Activated CD4-positive, alpha-beta T cell treated with anti-CD3 and anti-CD28 coated beads for 36 hours (primary cell): ENCODE measurements at regions not wholly inside any gene's neighbourhood (a gene's known extent, or its start where the extent isn't known, plus 50 kb on each side); places are given as distances from the start of the nearest gene placed in this dataset.
"Not testable (repeated sequence)": the region's sequence is repeated elsewhere in the genome, so short reads cannot be mapped to it uniquely, and the experiment has no call there.

Source experiments
- ATAC-seq: fragments of 200-7000 bp; cut with Tn5 transposase; one replicate; pipeline ENCODE4 v1.10.0; 2021; ENCODE audit warnings: mild to moderate bottlenecking, moderate library complexity
- CTCF ChIA-PET: fragments of 350-600 bp; sonication (Branson Sonifier 250); formaldehyde crosslinking; loops from one replicate; lab custom pipeline; 2021; ENCODE audit warnings: antibody characterized with exemption; lab: Charles Lee
- POLR2A ChIA-PET: fragments of 350-600 bp; sonication (Branson Sonifier 250); formaldehyde crosslinking; loops from one replicate; lab custom pipeline; 2021; ENCODE audit warnings: antibody characterized with exemption, inconsistent platforms; lab: Charles Lee
- DNase-seq: peaks from one replicate; pipeline ENCODE4 v3.0.0-alpha.2; 2020
- H3K27ac Mint-ChIP-seq: one replicate; pipeline ENCODE4 v1.8.0; 2021; ENCODE audit warnings: mixed read lengths
- H3K27me3 Mint-ChIP-seq: one replicate; pipeline ENCODE4 v1.8.0; 2021; ENCODE audit warnings: mixed read lengths
- H3K36me3 Mint-ChIP-seq: one replicate; pipeline ENCODE4 v1.8.0; 2021; ENCODE audit warnings: low read depth, mixed read lengths
- H3K4me1 Mint-ChIP-seq: one replicate; pipeline ENCODE4 v1.8.0; 2021; ENCODE audit warnings: mixed read lengths
- H3K4me3 Mint-ChIP-seq: one replicate; pipeline ENCODE4 v1.8.0; 2021; ENCODE audit warnings: mild to moderate bottlenecking, moderate library complexity, mixed read lengths
- H3K9me3 Mint-ChIP-seq: one replicate; pipeline ENCODE4 v1.8.0; 2021; ENCODE audit warnings: low read depth, mixed read lengths
- intact Hi-C, 2 experiments: fragments of 100-400 bp; cut with DNase I in 1 of 2; cut with micrococcal nuclease in 1 of 2; formaldehyde crosslinking; loops; one replicate each; pipeline versions ENCODE4 v1.14.2 to v1.15.1; 2022 to 2024; cut with DNase I, micrococcal nuclease

DNA sequence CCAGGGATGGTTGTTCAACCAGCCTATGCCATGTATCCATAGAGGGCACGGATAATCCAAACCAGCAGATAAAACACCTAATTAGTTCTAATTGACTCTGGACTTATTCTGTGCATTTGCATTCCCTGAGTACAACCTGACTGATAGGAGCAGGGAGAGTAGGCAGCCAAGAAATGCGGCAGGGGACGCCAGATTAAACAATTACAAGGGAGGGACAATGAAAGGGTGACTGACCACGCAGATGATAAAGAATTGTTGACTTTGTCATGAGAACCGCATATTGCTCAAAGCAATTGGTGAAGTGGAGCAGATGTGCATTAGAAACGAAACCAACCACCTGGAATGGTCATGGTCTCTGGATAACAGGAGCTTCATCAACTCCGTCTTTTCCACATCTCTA is 369.1 kb upstream of the FRG2C start:
- Mint-ChIP-seq H3K9me3 (peaks cover 3% of the 10 kb centered on the region), H3K27ac (no peak overlapping the region), H3K36me3 (no peaks in the 10 kb centered on the region), H3K4me1 (no peaks in the 10 kb centered on the region), H3K27me3 (peaks cover 3% of the 10 kb centered on the region), H3K4me3 (no peak overlapping the region)
- ChIA-PET POLR2A (no interaction called here), CTCF (no interaction called here)
- intact Hi-C loops, result loop anchor here (5.0 to 10.0 kb wide), 2 partner anchors 48 to 130 kb away; no protein-coding TSS in a partner anchor
- ATAC-seq (no peak), DNase-seq (no peak)

DNA sequence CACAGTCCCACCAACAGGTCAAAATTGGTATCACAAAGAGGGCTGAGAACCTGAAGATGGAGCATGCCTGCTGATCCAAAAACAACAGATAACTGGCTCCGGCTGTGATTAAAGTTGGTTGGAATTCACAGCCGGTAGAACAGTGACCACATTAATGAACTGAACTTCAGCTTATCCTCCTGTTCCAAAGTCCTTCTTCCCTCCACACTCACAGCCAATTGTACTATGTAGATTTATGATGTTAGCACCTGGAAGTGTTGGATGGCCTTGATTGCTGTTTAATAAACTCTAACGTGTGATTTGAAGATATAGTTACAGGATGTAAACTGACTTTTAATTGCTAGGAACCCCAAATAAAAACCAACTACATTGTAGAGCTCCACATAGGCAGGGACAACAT is 367.3 kb upstream of the FRG2C start:
- DNase-seq (no peak), ATAC-seq (no peak)
- Mint-ChIP-seq H3K4me1 (no peaks in the 10 kb centered on the region), H3K36me3 (no peaks in the 10 kb centered on the region), H3K9me3 (peaks cover 3% of the 10 kb centered on the region), H3K4me3 (no peak overlapping the region), H3K27ac (no peak overlapping the region), H3K27me3 (peaks cover 3% of the 10 kb centered on the region)
- ChIA-PET CTCF (interaction anchor here (1.4 kb wide), 1 partner anchor 76 kb away, joined by 3 read pairs; no protein-coding TSS in a partner anchor), POLR2A (no interaction called here)
- intact Hi-C loops, result loop anchor here (5.0 to 10.0 kb wide), 2 partner anchors 50 to 128 kb away; no protein-coding TSS in a partner anchor

DNA sequence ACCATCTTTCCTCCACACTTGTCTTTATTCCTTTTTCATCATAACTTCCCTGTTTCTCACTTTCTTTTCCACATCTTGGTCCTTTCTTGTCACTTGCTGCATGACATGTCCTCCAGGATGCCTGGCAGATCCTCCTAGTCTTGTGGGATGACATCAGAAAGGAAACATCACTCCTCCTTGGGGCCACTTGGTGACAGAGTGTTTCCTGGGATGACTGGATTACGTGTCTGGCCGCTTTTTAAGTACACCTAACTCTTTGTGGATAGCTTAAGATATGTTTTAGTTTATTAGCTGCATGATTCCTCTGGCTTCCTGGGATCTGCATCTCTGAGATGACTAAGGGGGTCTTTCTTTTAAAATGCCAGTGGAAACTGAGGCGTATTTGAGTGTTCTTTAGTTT is 363.5 kb upstream of the FRG2C start:
- H3K27ac Mint-ChIP-seq, result no peak overlapping the region
- no peaks in the 10 kb centered on the region for H3K27me3 Mint-ChIP-seq
- peaks cover 3% of the 10 kb centered on the region for H3K9me3 Mint-ChIP-seq
- CTCF ChIA-PET, result no interaction called here
- no peaks in the 10 kb centered on the region for H3K4me1 Mint-ChIP-seq
- no peaks in the 10 kb centered on the region for H3K36me3 Mint-ChIP-seq
- POLR2A ChIA-PET, result no interaction called here
- no peak overlapping the region for H3K4me3 Mint-ChIP-seq
- intact Hi-C loops, result no loop called here
- DNase-seq (no peak), ATAC-seq (no peak)

DNA sequence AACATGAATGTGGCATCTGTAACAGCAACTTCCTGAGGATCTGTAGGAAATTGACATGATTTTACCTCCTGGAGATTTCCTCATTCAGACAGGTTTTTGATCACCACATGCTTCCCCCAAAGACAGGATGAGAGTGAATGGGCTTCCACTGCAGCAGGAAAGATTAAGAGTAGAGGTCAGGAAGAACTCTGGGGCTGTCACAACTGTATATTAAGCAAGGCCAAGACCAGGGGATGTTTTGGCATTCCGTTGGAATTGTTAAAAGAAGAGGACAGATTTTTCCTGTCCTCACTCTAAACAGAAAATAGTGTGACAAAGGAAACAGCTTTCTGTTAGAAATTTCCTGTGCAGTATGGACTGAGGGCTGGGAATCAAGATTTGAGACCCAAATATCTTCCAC is 363.1 kb upstream of the FRG2C start:
- H3K4me1 Mint-ChIP-seq, ATAC-seq, DNase-seq, H3K4me3 Mint-ChIP-seq, POLR2A ChIA-PET, H3K27ac Mint-ChIP-seq, H3K9me3 Mint-ChIP-seq, intact Hi-C loops, H3K36me3 Mint-ChIP-seq, H3K27me3 Mint-ChIP-seq: not testable (repeated sequence)
- CTCF ChIA-PET, result interaction anchor here (0.6 kb wide), 1 partner anchor 8 kb away, joined by 3 read pairs; no protein-coding TSS in a partner anchor

- Mint-ChIP-seq H3K27ac (no peak overlapping the region), H3K4me3 (no peak overlapping the region), H3K36me3 (no peaks in the 10 kb centered on the region), H3K4me1 (no peaks in the 10 kb centered on the region), H3K27me3 (peaks cover 8% of the 10 kb centered on the region), H3K9me3 (no peaks in the 10 kb centered on the region)
- ChIA-PET CTCF (no interaction called here), POLR2A (no interaction called here)
- DNase-seq (no peak), ATAC-seq (no peak)
- intact Hi-C loops, result no loop called here
These were observed 360.4 kb upstream of the FRG2C start for GRCh38 chr3:75303741-75304140.

DNA sequence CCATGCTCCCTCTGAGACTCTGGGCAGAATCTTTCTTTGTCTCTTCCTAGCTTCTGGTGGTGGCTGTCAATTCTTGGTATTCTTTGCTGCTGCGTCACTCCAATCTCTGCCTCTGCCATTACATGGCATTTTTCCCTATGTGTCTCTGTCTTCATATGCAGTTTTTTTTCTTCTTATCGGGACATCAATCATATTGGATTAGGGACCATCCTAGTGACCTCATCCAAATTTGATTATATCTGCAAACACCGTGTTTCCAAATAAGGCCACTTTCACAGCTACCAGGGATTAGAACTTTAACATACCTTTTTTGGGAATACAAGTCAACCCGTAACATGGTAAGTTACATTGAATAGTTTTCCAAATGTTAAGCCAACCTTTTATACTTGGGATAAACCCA is 358.2 kb upstream of the FRG2C start:
- DNase-seq (no peak), ATAC-seq (no peak)
- H3K36me3 Mint-ChIP-seq, result no peaks in the 10 kb centered on the region
- intact Hi-C loops, result no loop called here
- ChIA-PET POLR2A (no interaction called here), CTCF (no interaction called here)
- no peak overlapping the region for H3K4me3 Mint-ChIP-seq
- H3K4me1 Mint-ChIP-seq, result no peaks in the 10 kb centered on the region
- H3K27ac Mint-ChIP-seq, result no peak overlapping the region
- H3K9me3 Mint-ChIP-seq, result no peaks in the 10 kb centered on the region
- peaks cover 11% of the 10 kb centered on the region for H3K27me3 Mint-ChIP-seq

DNA sequence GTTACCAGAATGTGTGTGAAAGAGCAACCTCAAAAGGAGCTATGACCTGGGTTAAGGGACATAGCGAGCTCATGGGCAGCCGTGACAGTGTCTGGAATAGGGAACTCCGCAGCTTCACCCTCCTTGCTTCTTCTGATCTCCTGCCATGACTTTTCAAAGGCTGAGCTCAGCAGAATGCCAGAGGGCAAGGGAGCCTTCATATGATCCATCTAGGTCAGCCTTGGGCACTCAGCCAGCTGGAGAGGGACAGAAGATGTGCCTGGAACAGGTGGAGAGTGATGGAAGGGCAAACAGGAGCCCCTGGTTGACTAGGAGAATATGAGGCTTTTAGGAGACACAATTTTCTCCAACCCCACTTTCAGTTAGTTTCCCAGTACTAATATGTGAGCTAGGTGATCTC is 352.8 kb upstream of the FRG2C start:
- H3K27me3 Mint-ChIP-seq, result peaks cover 11% of the 10 kb centered on the region
- H3K9me3 Mint-ChIP-seq, H3K27ac Mint-ChIP-seq, CTCF ChIA-PET, H3K36me3 Mint-ChIP-seq, DNase-seq, intact Hi-C loops, H3K4me3 Mint-ChIP-seq, H3K4me1 Mint-ChIP-seq, ATAC-seq, POLR2A ChIA-PET: not testable (repeated sequence)

- H3K4me1 Mint-ChIP-seq, H3K9me3 Mint-ChIP-seq, H3K27ac Mint-ChIP-seq, H3K36me3 Mint-ChIP-seq, POLR2A ChIA-PET, DNase-seq, ATAC-seq, H3K4me3 Mint-ChIP-seq, CTCF ChIA-PET, intact Hi-C loops: not testable (repeated sequence)
- H3K27me3 Mint-ChIP-seq, result peaks cover 11% of the 10 kb centered on the region
These were observed 351.7 kb upstream of the FRG2C start for GRCh38 chr3:75312469-75312868.

- DNase-seq, POLR2A ChIA-PET, H3K36me3 Mint-ChIP-seq, ATAC-seq, CTCF ChIA-PET, H3K9me3 Mint-ChIP-seq, H3K4me1 Mint-ChIP-seq, intact Hi-C loops, H3K27ac Mint-ChIP-seq, H3K4me3 Mint-ChIP-seq, H3K27me3 Mint-ChIP-seq: not testable (repeated sequence)
These were observed 344.4 kb upstream of the FRG2C start for GRCh38 chr3:75319776-75320175.

DNA sequence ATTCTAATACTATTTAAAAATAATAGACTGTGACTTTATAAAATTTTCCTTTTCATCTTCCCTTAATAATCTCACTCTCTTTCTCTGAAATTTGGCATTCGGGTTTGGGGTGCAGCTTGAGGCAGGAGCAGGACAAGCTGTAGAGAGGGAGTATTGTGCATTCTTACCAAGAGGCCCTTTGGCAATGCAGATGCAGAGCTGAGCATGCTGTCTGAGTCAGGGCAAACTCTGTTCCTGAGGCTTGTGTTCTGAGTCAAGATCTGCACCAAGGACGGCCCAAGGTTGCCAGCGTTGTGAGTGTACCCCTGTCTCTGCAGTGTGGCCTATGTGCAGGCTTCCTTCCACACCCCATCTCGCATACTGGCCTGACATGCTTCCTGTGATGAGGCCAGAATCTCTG is 343.8 kb upstream of the FRG2C start:
- POLR2A ChIA-PET, result no interaction called here
- Mint-ChIP-seq H3K9me3 (no peaks in the 10 kb centered on the region), H3K27me3 (peaks cover 2% of the 10 kb centered on the region), H3K4me1 (no peaks in the 10 kb centered on the region), H3K4me3 (no peak overlapping the region), H3K36me3 (no peaks in the 10 kb centered on the region), H3K27ac (no peak overlapping the region)
- DNase-seq (no peak), ATAC-seq (no peak)
- intact Hi-C loops, result no loop called here
- CTCF ChIA-PET, result no interaction called here

DNA sequence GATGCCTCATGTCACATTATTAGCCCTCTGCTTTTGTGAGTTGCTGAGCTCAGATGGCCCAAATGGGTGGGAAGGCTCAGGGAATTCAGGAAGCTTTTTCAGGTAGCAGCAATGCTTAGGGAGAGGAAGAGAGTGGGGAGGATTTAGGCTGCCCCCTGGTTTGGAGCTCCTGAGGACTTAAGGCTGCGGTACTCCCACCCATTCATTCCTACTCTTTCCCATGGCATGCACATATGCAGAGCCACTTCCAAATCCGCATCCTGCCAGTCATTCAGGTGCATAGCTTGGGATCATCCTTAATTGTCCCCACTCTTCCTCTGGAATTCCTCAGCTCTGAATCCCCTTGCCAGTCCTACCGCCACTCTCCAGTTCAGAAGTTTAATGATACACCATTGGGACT is 343.1 kb upstream of the FRG2C start:
- intact Hi-C loops, result no loop called here
- ChIA-PET CTCF (no interaction called here), POLR2A (no interaction called here)
- Mint-ChIP-seq H3K4me3 (no peak overlapping the region), H3K36me3 (no peaks in the 10 kb centered on the region), H3K27me3 (no peaks in the 10 kb centered on the region), H3K27ac (no peak overlapping the region), H3K4me1 (no peaks in the 10 kb centered on the region), H3K9me3 (no peaks in the 10 kb centered on the region)
- DNase-seq (no peak), ATAC-seq (no peak)

DNA sequence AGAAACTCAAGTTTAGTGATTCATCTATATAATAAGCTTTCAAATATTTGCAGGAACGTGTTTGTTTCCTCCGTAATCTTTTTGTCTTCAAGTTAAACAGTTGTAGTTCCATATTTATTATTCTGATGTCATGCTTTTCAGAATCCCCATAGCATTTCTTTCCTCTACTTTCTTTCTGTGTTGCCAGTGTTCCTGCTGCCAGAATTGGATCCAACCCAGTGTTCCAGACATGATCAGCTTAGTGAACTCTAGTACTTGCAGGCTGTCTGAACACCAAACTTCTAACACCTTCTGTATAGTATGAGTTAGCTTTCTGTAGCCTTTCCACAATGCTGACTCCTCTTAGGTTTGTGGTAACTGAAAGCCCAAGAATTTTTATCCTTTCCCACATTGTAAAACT is 340.2 kb upstream of the FRG2C start:
- H3K9me3 Mint-ChIP-seq, H3K27ac Mint-ChIP-seq, H3K4me1 Mint-ChIP-seq, CTCF ChIA-PET, POLR2A ChIA-PET, H3K27me3 Mint-ChIP-seq, H3K36me3 Mint-ChIP-seq, ATAC-seq, intact Hi-C loops, DNase-seq, H3K4me3 Mint-ChIP-seq: not testable (repeated sequence)

GRCh38 chr3:75325716-75326115 is 338.4 kb upstream of the FRG2C start:
- Mint-ChIP-seq H3K27me3 (no peaks in the 10 kb centered on the region), H3K27ac (no peak overlapping the region), H3K4me1 (no peaks in the 10 kb centered on the region), H3K9me3 (no peaks in the 10 kb centered on the region), H3K4me3 (no peak overlapping the region), H3K36me3 (no peaks in the 10 kb centered on the region)
- ChIA-PET POLR2A (no interaction called here), CTCF (interaction anchor here (0.6 kb wide), 1 partner anchor 1394 kb away, joined by 3 read pairs; no protein-coding TSS in a partner anchor)
- intact Hi-C loops, result no loop called here
- DNase-seq (no peak), ATAC-seq (no peak)
